GM20000 (cell line): ENCODE measurements at regions not wholly inside any gene's neighbourhood (a gene's known extent, or its start where the extent isn't known, plus 50 kb on each side); places are given as distances from the start of the nearest gene placed in this dataset.

ENCODE experiments used
- DNase-seq: peaks from one replicate; pipeline ENCODE4 v3.0.0; 2012; ENCODE audit warnings: low spot score
- TF ChIP-seq, protein P1 (sequence below): IDR thresholded peaks from 2 replicates; pipeline ENCODE4 v1.5.1; 2012; ENCODE audit warnings: mild to moderate bottlenecking, control low read depth; ENCODE audit errors: extremely low read depth, missing control alignments

DNA sequence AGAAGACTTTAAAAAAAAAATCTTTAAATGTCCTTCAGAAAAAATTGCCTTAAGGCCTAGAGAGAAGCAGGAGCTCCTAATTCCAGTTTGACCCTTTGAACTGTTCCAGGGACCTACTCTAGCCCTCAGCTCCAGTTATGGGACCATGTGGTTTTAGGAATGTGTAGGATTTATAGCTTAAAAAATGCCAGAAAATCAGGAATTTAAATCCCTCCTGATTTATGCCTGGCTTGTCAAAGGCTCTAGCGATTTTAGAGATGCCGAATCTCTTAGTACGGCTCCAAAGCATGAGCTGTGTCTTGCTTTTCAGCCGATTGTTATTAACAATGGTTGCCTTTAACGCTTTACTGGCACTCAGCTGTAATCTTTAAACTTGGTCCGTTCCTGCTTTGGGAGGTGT, 130.6 kb upstream of the NPVF start:
- DNase-seq = no peak

DNA sequence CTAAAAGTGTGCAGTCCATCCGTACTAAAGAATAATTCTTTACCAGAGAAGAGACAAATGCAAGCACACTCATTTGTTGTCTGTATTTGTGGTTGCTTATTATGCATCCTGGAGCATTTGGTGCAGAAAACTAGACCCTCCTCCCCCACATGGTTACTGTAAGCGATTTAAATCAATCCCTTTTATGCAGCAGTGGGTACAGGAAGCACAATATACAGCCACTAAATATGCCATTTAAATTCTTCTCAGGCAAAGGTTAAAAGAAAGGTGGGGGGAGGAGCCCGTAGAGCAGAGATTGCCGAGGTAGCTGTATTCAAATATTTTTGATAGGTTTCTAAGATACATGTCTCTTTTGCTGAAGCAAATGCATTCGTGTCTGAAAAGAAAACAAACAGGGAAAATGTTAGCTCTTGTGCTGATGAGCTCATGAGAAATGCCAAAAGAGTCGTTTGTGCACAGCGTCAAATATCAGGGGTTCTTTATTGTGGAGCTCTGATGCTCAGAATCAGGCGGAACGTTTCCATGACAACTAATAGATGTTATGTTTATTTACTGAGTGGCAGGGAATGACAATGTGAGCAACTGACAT, 131.3 kb upstream of the NPVF start:
- no peak for DNase-seq
- TF ChIP-seq, protein P1, sequence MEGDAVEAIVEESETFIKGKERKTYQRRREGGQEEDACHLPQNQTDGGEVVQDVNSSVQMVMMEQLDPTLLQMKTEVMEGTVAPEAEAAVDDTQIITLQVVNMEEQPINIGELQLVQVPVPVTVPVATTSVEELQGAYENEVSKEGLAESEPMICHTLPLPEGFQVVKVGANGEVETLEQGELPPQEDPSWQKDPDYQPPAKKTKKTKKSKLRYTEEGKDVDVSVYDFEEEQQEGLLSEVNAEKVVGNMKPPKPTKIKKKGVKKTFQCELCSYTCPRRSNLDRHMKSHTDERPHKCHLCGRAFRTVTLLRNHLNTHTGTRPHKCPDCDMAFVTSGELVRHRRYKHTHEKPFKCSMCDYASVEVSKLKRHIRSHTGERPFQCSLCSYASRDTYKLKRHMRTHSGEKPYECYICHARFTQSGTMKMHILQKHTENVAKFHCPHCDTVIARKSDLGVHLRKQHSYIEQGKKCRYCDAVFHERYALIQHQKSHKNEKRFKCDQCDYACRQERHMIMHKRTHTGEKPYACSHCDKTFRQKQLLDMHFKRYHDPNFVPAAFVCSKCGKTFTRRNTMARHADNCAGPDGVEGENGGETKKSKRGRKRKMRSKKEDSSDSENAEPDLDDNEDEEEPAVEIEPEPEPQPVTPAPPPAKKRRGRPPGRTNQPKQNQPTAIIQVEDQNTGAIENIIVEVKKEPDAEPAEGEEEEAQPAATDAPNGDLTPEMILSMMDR = no peak

More for the DNA sequence above, 130.6 kb upstream of the NPVF start:
- TF ChIP-seq, protein P1 = no peak

DNA sequence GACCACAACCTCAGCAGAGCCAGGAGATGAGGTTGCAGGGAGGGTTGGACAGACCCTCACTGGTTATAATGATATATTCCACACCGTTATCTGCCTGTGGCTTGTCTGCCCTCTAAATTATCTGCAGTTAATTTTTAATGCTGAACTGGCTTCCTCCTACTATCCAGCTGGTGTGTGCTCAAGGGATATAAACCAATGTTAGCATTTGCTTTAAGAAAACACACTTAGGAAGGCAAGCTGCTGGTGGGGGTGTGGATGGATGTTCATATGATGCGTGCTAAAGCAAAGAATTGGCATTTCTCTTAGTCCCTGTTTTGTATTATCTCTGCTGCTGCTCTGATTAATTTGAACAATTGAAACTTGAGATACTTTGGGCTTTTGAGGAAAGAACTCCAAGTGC, 132.2 kb upstream of the NPVF start:
- DNase-seq = no peak
- TF ChIP-seq, protein P1 = no peak

- DNase-seq = no peak
- TF ChIP-seq, protein P1 = no peak
Measured at GRCh38 chr7:25361387-25361786, 133.1 kb upstream of the NPVF start.

DNA sequence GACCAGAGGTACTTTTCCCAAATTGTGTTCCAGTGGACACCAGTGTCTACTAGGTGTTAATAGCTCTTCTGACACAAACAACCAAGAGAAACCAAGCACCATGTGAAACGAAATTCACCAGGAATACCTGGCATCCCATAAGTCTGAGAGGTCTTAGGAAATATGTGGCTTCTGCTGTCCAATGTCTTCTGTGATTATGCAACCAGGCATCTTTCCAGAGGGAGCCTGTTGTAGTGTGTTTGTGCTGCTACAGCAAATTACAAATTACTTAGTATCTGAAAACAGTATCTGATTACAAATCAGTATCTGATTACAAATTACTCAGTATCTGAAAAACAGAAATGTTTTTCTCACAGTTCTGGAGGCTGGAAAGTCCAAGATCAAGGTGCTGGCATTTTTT, 133.6 kb upstream of the NPVF start:
- no peak for DNase-seq
- TF ChIP-seq, protein P1 = no peak

GRCh38 chr7:25368599-25369201, 140.4 kb upstream of the NPVF start:
- TF ChIP-seq, protein P1 = no peak

DNA sequence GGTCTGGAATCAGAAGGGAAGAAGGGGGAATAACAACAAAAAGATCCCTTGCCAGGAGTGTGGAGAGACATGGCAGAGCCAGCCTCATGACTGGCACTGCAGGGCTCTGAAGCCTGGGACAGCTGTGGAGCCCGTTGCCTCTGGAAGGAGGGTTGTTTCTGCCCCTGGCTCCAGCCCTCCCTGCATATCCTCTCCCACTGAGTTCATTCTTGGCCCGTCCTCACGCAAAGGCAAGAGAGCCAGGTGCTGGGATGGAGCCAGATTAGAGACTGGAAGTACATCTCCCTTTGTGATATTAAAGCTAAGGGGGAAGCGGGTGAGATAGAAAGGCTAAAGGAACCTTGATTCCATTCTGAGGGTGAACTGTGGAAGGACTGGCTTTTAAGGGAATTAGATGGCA, 141.5 kb upstream of the NPVF start:
- TF ChIP-seq, protein P1 = no peak
- DNase-seq = no peak

More at GRCh38 chr7:25368599-25369201, 140.4 kb upstream of the NPVF start:
- no peak for DNase-seq
